Calu3 (cell line): ENCODE measurements at regions not wholly inside any gene's neighbourhood (a gene's known extent, or its start where the extent isn't known, plus 50 kb on each side); places are given as distances from the start of the nearest gene placed in this dataset.

Experiments
- BruUV-seq: library from RNA; stranded (reverse); fragments of 400-500 nt; replicated peaks from 2 replicates; lab custom pipeline; 2021; lab: Mats Ljungman, UMichigan
- CTCF ChIA-PET: fragments of 300-600 bp; sonication (Branson Sonifier 250); formaldehyde crosslinking; loops from one replicate; lab custom pipeline; 2022; ENCODE audit warnings: antibody characterized with exemption; lab: Charles Lee
- DNase-seq: peaks from one replicate; pipeline ENCODE4 v3.0.0; 2022
- H3K27ac Mint-ChIP-seq: one replicate; pipeline ENCODE4 v1.8.0; 2022; ENCODE audit warnings: mixed read lengths; ENCODE audit not compliant: unreplicated experiment
- H3K27me3 Mint-ChIP-seq: one replicate; pipeline ENCODE4 v1.8.0; 2022; ENCODE audit warnings: mixed read lengths; ENCODE audit not compliant: unreplicated experiment
- H3K36me3 Mint-ChIP-seq: one replicate; pipeline ENCODE4 v1.8.0; 2022; ENCODE audit warnings: mild to moderate bottlenecking, moderate library complexity, mixed read lengths; ENCODE audit not compliant: insufficient read depth, unreplicated experiment
- H3K4me1 Mint-ChIP-seq: one replicate; pipeline ENCODE4 v1.8.0; 2022; ENCODE audit warnings: mild to moderate bottlenecking, low read depth, mixed read lengths; ENCODE audit not compliant: unreplicated experiment
- H3K4me3 Mint-ChIP-seq: one replicate; pipeline ENCODE4 v1.8.0; 2022; ENCODE audit warnings: mild to moderate bottlenecking, low read depth, moderate library complexity, mixed read lengths; ENCODE audit not compliant: unreplicated experiment
- H3K9me3 Mint-ChIP-seq: one replicate; pipeline ENCODE4 v1.8.0; 2022; ENCODE audit warnings: low read depth, mixed read lengths; ENCODE audit not compliant: unreplicated experiment
- intact Hi-C: fragments of 100-400 bp; cut with micrococcal nuclease; formaldehyde crosslinking; loops from one replicate; pipeline ENCODE4 v1.10.0; 2022; ENCODE audit not compliant: unreplicated experiment
- TF ChIP-seq, protein P1 (sequence below): fragments of 200-600 bp; IDR thresholded peaks from one replicate; pipeline ENCODE4 v1.8.0; 2022; ENCODE audit warnings: antibody characterized with exemption; ENCODE audit not compliant: unreplicated experiment

DNA sequence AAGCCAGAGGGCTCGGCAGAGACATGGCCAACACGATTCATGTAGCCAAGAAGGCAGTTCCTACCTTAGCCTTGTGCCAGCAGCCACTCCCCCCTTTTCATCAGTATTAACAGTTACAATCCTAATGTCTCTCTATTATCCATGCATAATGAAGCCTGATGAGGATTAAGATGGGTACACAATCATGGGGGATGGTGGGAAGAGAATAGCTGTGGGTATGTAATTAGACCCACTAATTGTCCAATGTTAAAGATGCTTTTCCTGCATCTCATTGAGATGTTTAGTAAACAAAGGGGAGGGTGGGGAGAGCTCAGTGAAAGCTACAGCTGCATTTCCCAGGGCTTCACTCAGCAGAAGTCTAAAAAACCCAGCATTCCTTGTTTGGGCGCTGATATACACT is 70.4 kb upstream of the CMKLR1 start:
- Mint-ChIP-seq H3K36me3 (no peaks in the 10 kb centered on the region), H3K27me3 (peaks cover 55% of the 10 kb centered on the region), H3K9me3 (peaks cover 3% of the 10 kb centered on the region), H3K27ac (no peak overlapping the region), H3K4me3 (no peak overlapping the region), H3K4me1 (no peaks in the 10 kb centered on the region)
- no TSS peak for BruUV-seq
- TF ChIP-seq, protein P1, sequence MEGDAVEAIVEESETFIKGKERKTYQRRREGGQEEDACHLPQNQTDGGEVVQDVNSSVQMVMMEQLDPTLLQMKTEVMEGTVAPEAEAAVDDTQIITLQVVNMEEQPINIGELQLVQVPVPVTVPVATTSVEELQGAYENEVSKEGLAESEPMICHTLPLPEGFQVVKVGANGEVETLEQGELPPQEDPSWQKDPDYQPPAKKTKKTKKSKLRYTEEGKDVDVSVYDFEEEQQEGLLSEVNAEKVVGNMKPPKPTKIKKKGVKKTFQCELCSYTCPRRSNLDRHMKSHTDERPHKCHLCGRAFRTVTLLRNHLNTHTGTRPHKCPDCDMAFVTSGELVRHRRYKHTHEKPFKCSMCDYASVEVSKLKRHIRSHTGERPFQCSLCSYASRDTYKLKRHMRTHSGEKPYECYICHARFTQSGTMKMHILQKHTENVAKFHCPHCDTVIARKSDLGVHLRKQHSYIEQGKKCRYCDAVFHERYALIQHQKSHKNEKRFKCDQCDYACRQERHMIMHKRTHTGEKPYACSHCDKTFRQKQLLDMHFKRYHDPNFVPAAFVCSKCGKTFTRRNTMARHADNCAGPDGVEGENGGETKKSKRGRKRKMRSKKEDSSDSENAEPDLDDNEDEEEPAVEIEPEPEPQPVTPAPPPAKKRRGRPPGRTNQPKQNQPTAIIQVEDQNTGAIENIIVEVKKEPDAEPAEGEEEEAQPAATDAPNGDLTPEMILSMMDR, result no peak
- no peak for DNase-seq
- CTCF ChIA-PET, result no interaction called here
- intact Hi-C loops, result no loop called here

DNA sequence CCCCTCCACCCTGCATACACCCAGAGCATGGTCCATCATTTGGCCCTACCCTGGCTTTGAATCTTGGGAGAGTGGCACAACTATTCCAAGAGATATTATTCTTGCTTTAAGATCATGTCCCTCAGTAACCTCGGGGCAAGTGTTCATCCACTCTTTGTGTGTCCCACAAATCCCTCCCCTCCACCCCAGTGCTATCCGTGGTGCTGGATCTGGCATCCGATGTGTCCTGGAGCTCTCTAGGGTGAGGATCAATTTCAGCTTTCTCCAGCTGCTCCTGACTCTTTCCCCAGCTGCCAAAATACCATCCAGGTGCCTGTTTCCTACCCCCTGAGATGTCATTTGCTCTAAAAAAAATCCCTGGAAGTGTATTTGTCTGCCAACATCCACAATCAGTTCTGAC is 64.8 kb upstream of the CMKLR1 start:
- TF ChIP-seq, protein P1, result no peak
- BruUV-seq, result no TSS peak
- CTCF ChIA-PET, result no interaction called here
- Mint-ChIP-seq H3K27ac (no peak overlapping the region), H3K4me3 (no peak overlapping the region), H3K36me3 (no peaks in the 10 kb centered on the region), H3K27me3 (peaks cover 70% of the 10 kb centered on the region), H3K4me1 (no peaks in the 10 kb centered on the region), H3K9me3 (peaks cover 3% of the 10 kb centered on the region)
- intact Hi-C loops, result no loop called here
- no peak for DNase-seq

DNA sequence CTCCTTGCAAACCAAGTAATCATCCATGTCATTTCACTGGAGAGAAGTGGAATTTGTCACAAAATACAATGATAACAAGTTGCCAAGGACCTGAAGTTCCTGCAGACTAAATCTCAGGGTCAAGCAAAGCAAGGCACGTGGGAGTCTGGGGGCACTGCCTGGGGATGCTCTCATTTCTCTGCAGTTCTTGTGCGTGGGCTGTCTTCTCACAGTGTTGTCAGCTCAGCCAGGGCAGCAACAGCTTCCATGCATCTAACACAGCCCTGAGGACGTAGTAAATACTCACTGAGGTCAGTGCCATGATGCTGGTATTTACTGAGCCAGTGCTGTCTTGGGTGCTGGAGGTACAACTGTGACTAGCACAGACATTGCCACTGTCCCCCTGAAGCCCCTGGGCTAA is 62.9 kb upstream of the CMKLR1 start:
- CTCF ChIA-PET, result interaction anchor here (0.7 kb wide), 1 partner anchor 1014 kb away, joined by 7 read pairs; no protein-coding TSS in a partner anchor
- Mint-ChIP-seq H3K36me3 (no peaks in the 10 kb centered on the region), H3K4me3 (no peak overlapping the region), H3K9me3 (peaks cover 3% of the 10 kb centered on the region), H3K27ac (no peak overlapping the region), H3K27me3 (peaks cover 87% of the 10 kb centered on the region), H3K4me1 (no peaks in the 10 kb centered on the region)
- no peak for DNase-seq
- TF ChIP-seq, protein P1, result no peak
- intact Hi-C loops, result no loop called here
- no TSS peak for BruUV-seq

DNA sequence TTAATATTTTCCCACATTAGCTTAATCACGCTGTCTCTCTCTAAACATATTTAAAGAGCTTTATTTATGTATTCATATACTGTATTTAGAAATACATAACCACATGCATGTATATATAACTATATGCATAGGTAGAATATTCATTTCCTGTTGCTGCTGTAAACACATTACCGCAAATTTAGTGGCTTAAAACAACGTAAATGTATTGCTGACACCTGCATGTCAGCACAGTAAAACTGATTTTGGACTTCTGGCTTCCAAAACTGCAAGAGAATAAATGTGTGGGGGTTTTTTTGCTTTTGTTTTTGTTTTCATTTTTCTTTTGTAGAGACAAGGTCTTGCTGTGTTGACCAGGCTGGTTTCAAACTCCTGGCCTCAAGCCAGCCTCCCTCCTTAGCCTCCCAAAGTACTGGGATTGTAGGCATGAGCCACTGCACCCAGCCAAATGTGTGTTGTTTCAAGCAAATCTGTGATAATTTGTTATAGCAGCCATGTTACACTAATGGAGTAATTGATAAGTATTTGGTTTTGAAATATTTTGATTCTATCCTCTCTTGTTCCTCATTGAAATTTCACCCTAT is 61.9 kb upstream of the CMKLR1 start:
- no TSS peak for BruUV-seq
- Mint-ChIP-seq H3K9me3 (no peaks in the 10 kb centered on the region), H3K36me3 (no peaks in the 10 kb centered on the region), H3K27ac (no peak overlapping the region), H3K4me1 (no peaks in the 10 kb centered on the region), H3K27me3 (peaks cover 81% of the 10 kb centered on the region), H3K4me3 (no peak overlapping the region)
- no peak for DNase-seq
- CTCF ChIA-PET, result no interaction called here
- intact Hi-C loops, result no loop called here
- TF ChIP-seq, protein P1, result no peak
